T-helper 2 cell treated with Interferon-gamma antibody and Interleukin-4, amounts not matched to agents 100 ng/mL and 5 ng/mL, for 36 hours (primary cell): ENCODE measurements at regions not wholly inside any gene's neighbourhood (a gene's known extent, or its start where the extent isn't known, plus 50 kb on each side); places are given as distances from the start of the nearest gene placed in this dataset.
"Not testable (repeated sequence)": the region's sequence is repeated elsewhere in the genome, so short reads cannot be mapped to it uniquely, and the experiment has no call there.

Source experiments
- intact Hi-C: fragments of 100-400 bp; cut with micrococcal nuclease; formaldehyde crosslinking; loops from one replicate; pipeline ENCODE4 v1.15.1; 2023

GRCh38 chr11:127800989-127801688 lies 786.2 kb downstream of the ETS1 start:
- intact Hi-C loops, result no loop called here

GRCh38 chr11:127795326-127795725 lies 792.0 kb downstream of the ETS1 start:
- intact Hi-C loops, result no loop called here

DNA sequence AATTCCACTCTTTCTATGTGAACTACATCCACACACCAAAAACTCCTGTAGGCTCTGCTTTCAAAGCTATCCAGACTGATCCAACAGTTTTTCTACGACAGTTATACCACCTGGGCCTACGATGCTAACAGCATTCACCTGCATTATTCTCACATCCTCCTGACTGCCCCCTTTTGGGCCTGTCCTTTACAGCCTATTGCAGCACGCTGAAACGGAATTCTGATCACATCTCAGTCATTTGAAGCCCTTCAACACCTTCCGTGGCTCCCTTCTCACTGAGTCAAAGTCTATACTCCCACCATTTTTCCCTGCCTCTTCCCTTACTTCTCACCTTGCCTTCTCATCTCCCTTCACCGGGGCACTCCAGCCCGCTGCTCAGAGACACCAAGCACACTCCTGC lies 791.3 kb upstream of the KIRREL3 start:
- intact Hi-C loops, result no loop called here

DNA sequence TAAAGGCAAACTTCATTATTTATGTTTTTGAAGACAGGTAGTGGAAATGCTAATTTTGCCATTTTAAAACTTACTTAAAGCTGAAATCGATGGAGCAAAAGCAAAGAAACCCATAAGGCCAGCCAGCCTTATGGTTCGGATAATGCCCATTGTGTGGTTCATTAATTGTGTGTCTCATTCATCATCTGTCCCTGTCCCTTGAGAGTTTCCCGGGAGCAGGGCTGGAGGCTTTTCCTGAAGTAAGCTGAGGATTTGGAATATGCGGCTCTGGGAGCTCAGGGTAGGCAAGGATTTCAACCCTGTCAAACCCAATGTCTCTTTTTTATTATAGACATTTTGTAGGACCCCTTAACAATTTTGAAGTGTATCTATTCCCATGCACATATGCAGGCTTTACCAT lies 790.0 kb upstream of the KIRREL3 start:
- intact Hi-C loops, result no loop called here

GRCh38 chr11:127789927-127790326 lies 789.4 kb upstream of the KIRREL3 start:
- intact Hi-C loops, result no loop called here

GRCh38 chr11:127772938-127773337 lies 772.4 kb upstream of the KIRREL3 start:
- intact Hi-C loops, result not testable (repeated sequence)

DNA sequence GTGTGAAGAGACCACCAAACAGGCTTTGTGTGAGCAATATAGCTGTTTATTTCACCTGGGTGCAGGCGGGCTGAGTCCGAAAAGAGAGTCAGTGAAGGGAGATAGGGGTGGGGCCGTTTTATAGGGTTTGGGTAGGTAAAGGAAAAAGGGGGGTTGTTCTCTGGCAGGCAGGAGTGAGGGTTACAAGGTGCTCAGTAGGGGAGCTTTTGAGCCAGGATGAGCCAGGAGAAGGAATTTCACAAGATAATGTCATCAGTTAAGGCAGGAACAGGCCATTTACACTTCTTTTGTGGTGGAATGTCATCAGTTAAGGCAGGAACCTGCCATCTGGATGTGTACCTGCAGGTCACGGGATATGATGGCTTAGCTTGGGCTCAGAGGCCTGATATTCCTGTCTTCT lies 768.4 kb upstream of the KIRREL3 start:
- intact Hi-C loops, result not testable (repeated sequence)

DNA sequence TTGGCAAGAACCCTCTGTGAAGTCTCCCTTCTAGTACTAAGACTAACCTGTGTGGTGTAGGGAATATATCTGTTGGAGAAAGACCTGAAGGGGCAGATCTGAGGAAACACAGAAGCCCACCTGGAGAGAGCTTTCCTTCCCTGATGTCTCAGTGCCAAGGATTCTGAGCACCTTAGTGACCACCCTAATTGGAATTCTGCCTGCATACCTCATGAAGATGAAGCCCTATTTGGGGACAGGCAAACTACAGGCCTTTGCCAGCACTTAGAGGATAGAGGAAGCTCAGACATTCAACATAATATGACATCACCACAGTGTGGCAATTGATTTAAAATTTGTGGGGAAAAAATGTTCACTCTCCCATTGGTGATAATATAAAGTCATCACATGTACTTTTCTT lies 766.2 kb upstream of the KIRREL3 start:
- intact Hi-C loops, result no loop called here

DNA sequence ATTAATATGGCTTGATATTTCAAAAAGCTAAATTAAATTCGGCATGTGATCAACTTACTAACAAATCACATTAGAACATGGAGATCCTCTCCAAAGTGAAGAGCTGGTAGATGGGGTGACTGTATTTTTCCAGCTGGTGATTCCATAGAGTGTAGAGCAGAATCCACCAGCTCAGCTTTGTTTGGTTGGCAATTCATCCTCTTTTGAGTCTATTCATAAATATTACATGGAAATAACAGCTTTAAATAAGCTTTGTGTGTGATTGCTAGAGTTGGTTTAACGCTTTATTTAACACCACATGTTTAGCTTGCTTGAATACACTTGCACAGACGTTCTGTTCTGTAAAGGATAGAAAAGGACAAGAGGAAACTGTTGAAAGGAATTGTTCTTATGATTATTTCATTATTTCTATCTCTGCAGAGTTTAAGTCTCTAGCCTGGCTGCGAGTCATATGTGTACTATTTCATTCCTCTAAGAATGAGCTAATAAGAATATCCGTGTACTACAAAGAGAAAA lies 738.3 kb upstream of the KIRREL3 start:
- intact Hi-C loops, result no loop called here

- intact Hi-C loops, result no loop called here
Measured at GRCh38 chr11:127737499-127737898, 736.9 kb upstream of the KIRREL3 start.

GRCh38 chr11:127733552-127733951 lies 733.0 kb upstream of the KIRREL3 start:
- intact Hi-C loops, result no loop called here

DNA sequence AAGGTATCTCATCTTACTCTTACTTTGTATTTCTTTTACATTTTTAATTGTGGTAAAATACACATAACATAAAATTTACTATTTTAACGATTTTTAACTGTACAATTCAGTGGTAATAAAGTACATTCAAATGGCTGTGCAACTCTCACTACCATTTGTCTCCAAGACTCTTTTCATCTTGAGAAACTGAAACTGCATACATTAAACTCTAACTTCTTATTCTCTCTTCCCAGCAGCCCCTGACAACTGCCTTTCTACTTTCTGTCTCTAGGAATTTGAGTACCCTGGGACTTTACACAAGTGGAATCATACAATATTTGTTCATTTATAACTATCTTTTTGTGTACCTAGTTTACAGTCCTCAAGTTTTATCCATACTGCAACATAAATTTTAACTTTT lies 725.8 kb upstream of the KIRREL3 start:
- intact Hi-C loops, result no loop called here

GRCh38 chr11:127723714-127724113 lies 723.1 kb upstream of the KIRREL3 start:
- intact Hi-C loops, result no loop called here

DNA sequence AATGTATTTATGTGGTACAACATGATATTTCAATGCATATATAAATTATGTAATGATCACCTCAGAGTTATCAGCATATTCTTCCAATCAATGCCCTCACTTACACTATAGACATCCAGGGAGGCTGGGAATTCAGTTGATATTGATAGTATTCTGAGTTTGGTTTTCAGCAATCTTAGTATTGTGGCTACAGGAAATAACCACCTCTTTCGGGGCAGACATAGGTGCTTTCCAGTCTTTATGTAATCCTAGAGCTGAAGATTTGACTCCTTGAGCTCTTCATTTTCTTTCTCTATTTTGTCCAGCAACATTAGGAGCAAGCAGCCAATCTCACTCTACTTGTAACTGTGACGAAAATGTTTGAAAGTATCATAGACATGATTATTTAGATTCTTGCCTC lies 712.7 kb upstream of the KIRREL3 start:
- intact Hi-C loops, result no loop called here

DNA sequence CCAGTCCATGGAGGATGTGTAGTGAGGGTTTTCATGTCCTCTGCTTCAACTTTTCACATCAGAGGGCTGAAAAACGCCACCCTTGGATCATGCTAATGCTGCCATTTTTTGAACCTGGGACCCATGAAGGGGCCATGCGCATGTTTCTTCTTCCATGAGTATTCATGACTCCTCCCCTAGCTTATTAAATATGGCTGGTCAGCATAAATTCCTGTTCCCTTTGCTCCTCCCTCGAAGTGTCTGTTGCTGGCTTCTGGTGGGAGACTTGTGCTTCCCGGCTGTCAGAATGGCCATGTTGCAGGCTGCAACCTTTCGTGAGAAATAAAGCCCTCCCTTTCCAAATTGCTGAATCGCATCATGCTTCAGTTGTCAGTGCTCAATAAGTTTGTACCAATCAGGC lies 711.2 kb upstream of the KIRREL3 start:
- intact Hi-C loops, result no loop called here

GRCh38 chr11:127710831-127711230 lies 710.3 kb upstream of the KIRREL3 start:
- intact Hi-C loops, result no loop called here

GRCh38 chr11:127709960-127710359 lies 709.4 kb upstream of the KIRREL3 start:
- intact Hi-C loops, result no loop called here

GRCh38 chr11:127693686-127694085 lies 693.1 kb upstream of the KIRREL3 start:
- intact Hi-C loops, result no loop called here

- intact Hi-C loops, result no loop called here
Measured at GRCh38 chr11:127683321-127683720, 682.8 kb upstream of the KIRREL3 start.

GRCh38 chr11:127679816-127680545 lies 679.4 kb upstream of the KIRREL3 start:
- intact Hi-C loops, result no loop called here

GRCh38 chr11:127678631-127679030 lies 678.1 kb upstream of the KIRREL3 start:
- intact Hi-C loops, result no loop called here

- intact Hi-C loops, result no loop called here
Measured at GRCh38 chr11:127677660-127678425, 677.3 kb upstream of the KIRREL3 start.
